Hepatocyte (in vitro differentiated cells): ENCODE measurements at regions not wholly inside any gene's neighbourhood (a gene's known extent, or its start where the extent isn't known, plus 50 kb on each side); places are given as distances from the start of the nearest gene placed in this dataset.

Experiments
- CTCF ChIP-seq: fragments of 200-600 bp; sonication (generic); IDR thresholded peaks from 2 replicates; pipeline ENCODE4 v1.5.1; 2016; ENCODE audit warnings: antibody characterized with exemption, mild to moderate bottlenecking; ENCODE audit not compliant: poor library complexity
- EZH2 ChIP-seq: fragments of 200-600 bp; sonication (generic); IDR thresholded peaks from 2 replicates; pipeline ENCODE4 v1.6.1; 2016; ENCODE audit warnings: antibody characterized with exemption, mild to moderate bottlenecking, borderline replicate concordance

DNA sequence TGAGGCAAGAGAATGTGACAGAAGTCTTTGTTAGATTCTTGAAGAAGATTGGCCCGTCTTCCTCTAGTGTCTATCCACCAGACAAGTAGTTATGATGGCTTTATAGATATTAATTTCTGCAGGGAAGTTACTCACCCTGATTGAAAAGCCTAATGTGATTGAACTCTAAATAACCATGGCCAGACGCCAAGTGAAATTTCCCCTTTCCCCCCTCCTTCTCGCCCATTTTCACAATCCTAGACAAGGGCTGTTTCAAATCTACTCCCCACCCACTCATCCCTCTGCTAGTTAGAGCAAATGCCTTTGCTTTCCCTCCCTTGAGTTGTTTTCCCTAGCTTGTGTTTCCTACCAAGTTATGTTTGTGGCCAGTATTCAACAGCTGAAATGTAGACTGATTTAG lies 182.5 kb downstream of the TMEM167A start:
- TF ChIP-seq CTCF (no peak), EZH2 (no peak)
